ENCODE measurements at regions not wholly inside any gene's neighbourhood (a gene's known extent, or its start where the extent isn't known, plus 50 kb on each side); places are given as distances from the start of the nearest gene placed in this dataset.

- no peak for TF ChIP-seq EZH2 (IDR thresholded peaks at IDR 0.05)
- no peak for TF ChIP-seq POLR2AphosphoS5 (IDR thresholded peaks at IDR 0.05; ENCODE audit: borderline replicate concordance, low read depth, low read length)
These were observed 499.0 kb downstream of the GADD45G start for GRCh38 chr9:90103771-90104170.
